A673 (cell line): ENCODE measurements at regions not wholly inside any gene's neighbourhood (a gene's known extent, or its start where the extent isn't known, plus 50 kb on each side); places are given as distances from the start of the nearest gene placed in this dataset.

Experiments
- CTCF ChIP-seq: fragments of 300-800, 200-600 bp; sonication (generic); conservative IDR thresholded peaks from 2 replicates; pipeline ENCODE4 v1.5.1; 2017; ENCODE audit warnings: low read depth, mild to moderate bottlenecking, antibody characterized with exemption, low read length, moderate library complexity, mixed read lengths
- EZH2 ChIP-seq: fragments of 200-600 bp; sonication (generic); IDR thresholded peaks from 2 replicates; pipeline ENCODE4 v1.6.1; 2017; ENCODE audit warnings: borderline replicate concordance, low read depth, mild to moderate bottlenecking, mixed read lengths, antibody characterized with exemption, low read length; ENCODE audit not compliant: poor library complexity, severe bottlenecking

- TF ChIP-seq CTCF, result no peak
- no peak for TF ChIP-seq EZH2
These were observed 609.3 kb downstream of the GBE1 start for GRCh38 chr3:81152156-81152555.
